ENCODE measurements at regions not wholly inside any gene's neighbourhood (a gene's known extent, or its start where the extent isn't known, plus 50 kb on each side); places are given as distances from the start of the nearest gene placed in this dataset.

- no peak for DNase-seq
Measured at GRCh38 chr1:213821175-213821942, 166.4 kb upstream of the PROX1 start.

- DNase-seq: no peak
Measured at GRCh38 chr1:213821943-213822334, 165.8 kb upstream of the PROX1 start.

GRCh38 chr1:213826891-213827290 is 160.9 kb upstream of the PROX1 start:
- DNase-seq: no peak

- DNase-seq: no peak
Measured at GRCh38 chr1:213828867-213829266, 158.9 kb upstream of the PROX1 start.

GRCh38 chr1:213829780-213830179 is 158.0 kb upstream of the PROX1 start:
- DNase-seq: no peak

- no peak for DNase-seq
Measured at GRCh38 chr1:213830371-213830770, 157.4 kb upstream of the PROX1 start.

- DNase-seq: no peak
Measured at GRCh38 chr1:213840575-213840974, 147.2 kb upstream of the PROX1 start.

- DNase-seq: no peak
Measured at GRCh38 chr1:213844632-213845031, 143.1 kb upstream of the PROX1 start.

GRCh38 chr1:213852107-213852506 is 135.7 kb upstream of the PROX1 start:
- no peak for DNase-seq

- no peak for DNase-seq
Measured at GRCh38 chr1:213858581-213858980, 129.2 kb upstream of the PROX1 start.

GRCh38 chr1:213861841-213862240 is 125.9 kb upstream of the PROX1 start:
- DNase-seq: no peak

GRCh38 chr1:213864091-213864490 is 123.7 kb upstream of the PROX1 start:
- no peak for DNase-seq

GRCh38 chr1:213868482-213868881 is 119.3 kb upstream of the PROX1 start:
- DNase-seq: no peak

GRCh38 chr1:213871179-213871578 is 116.6 kb upstream of the PROX1 start:
- DNase-seq: no peak

GRCh38 chr1:213874789-213875188 is 113.0 kb upstream of the PROX1 start:
- DNase-seq: no peak

GRCh38 chr1:213876531-213876930 is 111.2 kb upstream of the PROX1 start:
- no peak for DNase-seq

GRCh38 chr1:213883618-213884017 is 104.2 kb upstream of the PROX1 start:
- DNase-seq: no peak

GRCh38 chr1:213884402-213884801 is 103.4 kb upstream of the PROX1 start:
- no peak for DNase-seq

- no peak for DNase-seq
Measured at GRCh38 chr1:213884942-213885341, 102.8 kb upstream of the PROX1 start.

GRCh38 chr1:213887842-213888241 is 99.9 kb upstream of the PROX1 start:
- no peak for DNase-seq

- DNase-seq: no peak
Measured at GRCh38 chr1:213891989-213892902, 95.5 kb upstream of the PROX1 start.

GRCh38 chr1:213898684-213899083 is 89.1 kb upstream of the PROX1 start:
- DNase-seq: no peak

GRCh38 chr1:213899413-213899812 is 88.4 kb upstream of the PROX1 start:
- no peak for DNase-seq

GRCh38 chr1:213905344-213905743 is 82.4 kb upstream of the PROX1 start:
- DNase-seq: no peak
